T-helper 17 cell (primary cell): ENCODE measurements at regions not wholly inside any gene's neighbourhood (a gene's known extent, or its start where the extent isn't known, plus 50 kb on each side); places are given as distances from the start of the nearest gene placed in this dataset.

Experiments
- ATAC-seq: fragments of 150-1000 bp; cut with Tn5 transposase; 2 replicates; pipeline ENCODE4 v1.10.0; 2021; ENCODE audit warnings: mild to moderate bottlenecking, moderate library complexity
- DNase-seq, 3 donors: peaks; one replicate each; pipeline versions ENCODE4 v3.0.0 to v3.0.0-alpha.2; 2020 to 2021
- H3K9me3 ChIP-seq: one replicate; pipeline ENCODE4 v1.7.0; 2013; ENCODE audit warnings: low read length, mild to moderate bottlenecking; ENCODE audit not compliant: control insufficient read depth, poor library complexity, severe bottlenecking
- H3K27ac Mint-ChIP-seq: one replicate; pipeline ENCODE4 v1.8.0; 2022; ENCODE audit warnings: mild to moderate bottlenecking, moderate library complexity, mixed read lengths
- H3K27me3 Mint-ChIP-seq: one replicate; pipeline ENCODE4 v1.8.0; 2022; ENCODE audit warnings: mixed read lengths
- H3K36me3 Mint-ChIP-seq: one replicate; pipeline ENCODE4 v1.8.0; 2022; ENCODE audit warnings: low read depth, mixed read lengths
- H3K4me1 Mint-ChIP-seq: one replicate; pipeline ENCODE4 v1.8.0; 2022; ENCODE audit warnings: mild to moderate bottlenecking, mixed read lengths
- H3K4me3 Mint-ChIP-seq: one replicate; pipeline ENCODE4 v1.8.0; 2022; ENCODE audit warnings: mild to moderate bottlenecking, moderate library complexity, mixed read lengths

GRCh38 chr3:5735896-5736295 lies 548.4 kb downstream of the EDEM1 start:
- H3K4me1 Mint-ChIP-seq: no peaks in the 10 kb centered on the region
- no peaks in the 10 kb centered on the region for H3K36me3 Mint-ChIP-seq

GRCh38 chr3:5739299-5739935 lies 551.9 kb downstream of the EDEM1 start:
- H3K4me3 Mint-ChIP-seq: no peak overlapping the region
- no peaks in the 10 kb centered on the region for H3K27me3 Mint-ChIP-seq
- H3K36me3 Mint-ChIP-seq: no peaks in the 10 kb centered on the region
- no peak for DNase-seq
- no peak for ATAC-seq
- H3K4me1 Mint-ChIP-seq: no peaks in the 10 kb centered on the region
- H3K9me3 ChIP-seq: no peaks in the 10 kb centered on the region
- no peak overlapping the region for H3K27ac Mint-ChIP-seq

More at GRCh38 chr3:5735896-5736295, 548.4 kb downstream of the EDEM1 start:
- H3K9me3 ChIP-seq: no peaks in the 10 kb centered on the region
- DNase-seq: no peak
- Mint-ChIP-seq H3K4me3 (no peak overlapping the region), H3K27ac (no peak overlapping the region), H3K27me3 (no peaks in the 10 kb centered on the region)
- ATAC-seq: no peak

- DNase-seq (no peak), ATAC-seq (no peak)
- no peaks in the 10 kb centered on the region for H3K9me3 ChIP-seq
- Mint-ChIP-seq H3K4me1 (no peaks in the 10 kb centered on the region), H3K4me3 (no peak overlapping the region), H3K27ac (no peak overlapping the region), H3K27me3 (no peaks in the 10 kb centered on the region), H3K36me3 (no peaks in the 10 kb centered on the region)
Measured at GRCh38 chr3:5739949-5740348, 552.4 kb downstream of the EDEM1 start.

- DNase-seq (no peak), ATAC-seq (no peak)
- Mint-ChIP-seq H3K36me3 (no peaks in the 10 kb centered on the region), H3K4me3 (no peak overlapping the region), H3K27me3 (no peaks in the 10 kb centered on the region), H3K27ac (no peak overlapping the region), H3K4me1 (no peaks in the 10 kb centered on the region)
- H3K9me3 ChIP-seq: no peaks in the 10 kb centered on the region
Measured at GRCh38 chr3:5741017-5741416, 553.5 kb downstream of the EDEM1 start.

- H3K27me3 Mint-ChIP-seq: no peaks in the 10 kb centered on the region
- ATAC-seq: no peak
- H3K4me3 Mint-ChIP-seq: no peak overlapping the region
- no peaks in the 10 kb centered on the region for H3K9me3 ChIP-seq
- no peak overlapping the region for H3K27ac Mint-ChIP-seq
- DNase-seq: no peak
- H3K4me1 Mint-ChIP-seq: no peaks in the 10 kb centered on the region
- no peaks in the 10 kb centered on the region for H3K36me3 Mint-ChIP-seq
Measured at GRCh38 chr3:5750091-5750490, 562.6 kb downstream of the EDEM1 start.

GRCh38 chr3:5750874-5751640 lies 563.5 kb downstream of the EDEM1 start:
- Mint-ChIP-seq H3K27ac (no peak overlapping the region), H3K27me3 (no peaks in the 10 kb centered on the region), H3K4me1 (no peaks in the 10 kb centered on the region), H3K36me3 (no peaks in the 10 kb centered on the region), H3K4me3 (no peak overlapping the region)
- H3K9me3 ChIP-seq: no peaks in the 10 kb centered on the region
- ATAC-seq: no peak
- no peak for DNase-seq

GRCh38 chr3:5754602-5755001 lies 567.1 kb downstream of the EDEM1 start:
- no peak for DNase-seq
- H3K9me3 ChIP-seq: no peaks in the 10 kb centered on the region
- no peaks in the 10 kb centered on the region for H3K36me3 Mint-ChIP-seq
- no peak overlapping the region for H3K4me3 Mint-ChIP-seq
- ATAC-seq: no peak
- no peaks in the 10 kb centered on the region for H3K4me1 Mint-ChIP-seq
- no peaks in the 10 kb centered on the region for H3K27me3 Mint-ChIP-seq
- no peak overlapping the region for H3K27ac Mint-ChIP-seq

- no peak for DNase-seq
- Mint-ChIP-seq H3K27me3 (no peaks in the 10 kb centered on the region), H3K4me1 (no peaks in the 10 kb centered on the region), H3K27ac (no peak overlapping the region), H3K4me3 (no peak overlapping the region), H3K36me3 (no peaks in the 10 kb centered on the region)
- H3K9me3 ChIP-seq: no peaks in the 10 kb centered on the region
- no peak for ATAC-seq
Measured at GRCh38 chr3:5756443-5756842, 568.9 kb downstream of the EDEM1 start.

GRCh38 chr3:5757213-5757804 lies 569.8 kb downstream of the EDEM1 start:
- H3K9me3 ChIP-seq: no peaks in the 10 kb centered on the region
- Mint-ChIP-seq H3K27me3 (no peaks in the 10 kb centered on the region), H3K4me1 (no peaks in the 10 kb centered on the region), H3K4me3 (no peak overlapping the region), H3K36me3 (no peaks in the 10 kb centered on the region), H3K27ac (no peak overlapping the region)
- no peak for ATAC-seq
- DNase-seq: no peak

- ATAC-seq (no peak), DNase-seq (no peak)
- H3K4me3 Mint-ChIP-seq: no peak overlapping the region
- H3K27me3 Mint-ChIP-seq: no peaks in the 10 kb centered on the region
- H3K9me3 ChIP-seq: no peaks in the 10 kb centered on the region
- H3K4me1 Mint-ChIP-seq: no peaks in the 10 kb centered on the region
- no peak overlapping the region for H3K27ac Mint-ChIP-seq
- H3K36me3 Mint-ChIP-seq: no peaks in the 10 kb centered on the region
Measured at GRCh38 chr3:5758699-5759098, 571.2 kb downstream of the EDEM1 start.

GRCh38 chr3:5762506-5762905 lies 575.0 kb downstream of the EDEM1 start:
- Mint-ChIP-seq H3K4me1 (no peaks in the 10 kb centered on the region), H3K27me3 (no peaks in the 10 kb centered on the region), H3K36me3 (no peaks in the 10 kb centered on the region), H3K4me3 (no peak overlapping the region), H3K27ac (no peak overlapping the region)
- H3K9me3 ChIP-seq: no peaks in the 10 kb centered on the region
- ATAC-seq: no peak
- no peak for DNase-seq

GRCh38 chr3:5766848-5767247 lies 579.3 kb downstream of the EDEM1 start:
- Mint-ChIP-seq H3K27ac (no peak overlapping the region), H3K27me3 (no peaks in the 10 kb centered on the region), H3K4me1 (no peaks in the 10 kb centered on the region), H3K36me3 (no peaks in the 10 kb centered on the region), H3K4me3 (no peak overlapping the region)
- ATAC-seq: no peak
- no peak for DNase-seq
- H3K9me3 ChIP-seq: no peaks in the 10 kb centered on the region

GRCh38 chr3:5767304-5767703 lies 579.8 kb downstream of the EDEM1 start:
- H3K4me3 Mint-ChIP-seq: no peak overlapping the region
- no peaks in the 10 kb centered on the region for H3K27me3 Mint-ChIP-seq
- no peaks in the 10 kb centered on the region for H3K4me1 Mint-ChIP-seq
- H3K9me3 ChIP-seq: no peaks in the 10 kb centered on the region
- no peak for DNase-seq
- H3K27ac Mint-ChIP-seq: no peak overlapping the region
- no peaks in the 10 kb centered on the region for H3K36me3 Mint-ChIP-seq
- ATAC-seq: no peak
